ENCODE measurements at regions not wholly inside any gene's neighbourhood (a gene's known extent, or its start where the extent isn't known, plus 50 kb on each side); places are given as distances from the start of the nearest gene placed in this dataset.

GRCh38 chr6:99111590-99111989 is 163.8 kb upstream of the FBXL4 start:
- TF ChIP-seq POLR2A (IDR thresholded peaks at IDR 0.05): no peak
- no peak for TF ChIP-seq CTCF (IDR thresholded peaks at IDR 0.05)

All from transverse colon (tissue), 3 donors.